ENCODE measurements at regions not wholly inside any gene's neighbourhood (a gene's known extent, or its start where the extent isn't known, plus 50 kb on each side); places are given as distances from the start of the nearest gene placed in this dataset.

- Histone ChIP-seq H3K36me3 (replicated peaks in 1 of 2; ENCODE audit: control insufficient read depth in 1 of 2, insufficient read depth in 2 of 2, low read length in 2 of 2) (no peaks in the 10 kb centered on the region), H3K4me3 (replicated peaks in 1 of 3; ENCODE audit: insufficient read depth in 1 of 3, low read depth in 2 of 3, low read length in 3 of 3) (no peak overlapping the region), H3K4me1 (ENCODE audit: insufficient read depth, low read length) (no peaks in the 10 kb centered on the region), H3K9ac (ENCODE audit: insufficient read depth, low read depth, low read length) (no peak overlapping the region), H4K20me1 (ENCODE audit: insufficient read depth, low read length) (no peaks in the 10 kb centered on the region), H3K79me2 (ENCODE audit: insufficient read depth, low read length) (no peaks in the 10 kb centered on the region), H3K9me3 (ENCODE audit: low read length) (peaks cover 74% of the 10 kb centered on the region), H3K27me3 (ENCODE audit: control insufficient read depth in 1 of 2, insufficient read depth in 2 of 2, low read length in 2 of 2) (no peaks in the 10 kb centered on the region), H3K27ac (ENCODE audit: extremely low read length, insufficient read depth, low read length) (no peak overlapping the region), H3K4me2 (ENCODE audit: low read depth, low read length) (no peak overlapping the region), H2AFZ (ENCODE audit: low read length) (no peak overlapping the region)
- under 1% methylated on average over 3 of the region's 3 CpGs for WGBS (ENCODE audit: low lambda C conversion rate)
- CTCF ChIA-PET (ENCODE audit: low intra/inter-chr PET ratio, low total read pairs): no interaction called here
- POLR2A ChIA-PET: no interaction called here
- intact Hi-C loops (cut with micrococcal nuclease; ENCODE audit: unreplicated experiment): no loop called here
- BruUV-seq (replicated peaks): no TSS peak
- DNase-seq (ENCODE audit: low spot score) (no peak), ATAC-seq (no peak), FAIRE-seq (no peak)
- in situ Hi-C loops (cut with HindIII; ENCODE audit: extremely low pct_ligation_motif_present, low pct_unique_long_range_greater_than_20kb): no loop called here
- TF ChIP-seq ZNF329 (CRISPR knock-in tag; IDR thresholded peaks at IDR 0.05; ENCODE audit: low read depth): no peak
- no peak for TF ChIP-seq MAFG (CRISPR knock-in tag; IDR thresholded peaks at IDR 0.05)
- no peak for TF ChIP-seq ZNF18 (CRISPR knock-in tag; IDR thresholded peaks at IDR 0.05; ENCODE audit: insufficient replicate concordance)
- TF ChIP-seq MTF1 (CRISPR knock-in tag; IDR thresholded peaks at IDR 0.05): no peak
- no peak for TF ChIP-seq ZNF878 (CRISPR knock-in tag; IDR thresholded peaks at IDR 0.05)
- TF ChIP-seq AHDC1 (CRISPR knock-in tag; IDR thresholded peaks at IDR 0.05; ENCODE audit: borderline replicate concordance): no peak
- no peak for TF ChIP-seq SKIL (CRISPR knock-in tag; IDR thresholded peaks at IDR 0.05; ENCODE audit: borderline replicate concordance)
- no peak for TF ChIP-seq AFF4 (CRISPR knock-in tag; IDR thresholded peaks at IDR 0.05)
- no peak for TF ChIP-seq TOE1 (CRISPR knock-in tag; IDR thresholded peaks at IDR 0.05)
- no peak for TF ChIP-seq ZNF776 (CRISPR knock-in tag; IDR thresholded peaks at IDR 0.05)
These were observed 977.0 kb downstream of the TFAP2A start for GRCh38 chr6:9437836-9438235.

Data from HepG2 (cell line).